ENCODE measurements at regions not wholly inside any gene's neighbourhood (a gene's known extent, or its start where the extent isn't known, plus 50 kb on each side); places are given as distances from the start of the nearest gene placed in this dataset.

- 87 to 91% methylated on average over 12 of the region's 12 CpGs for WGBS, 2 experiments
Measured at GRCh38 chr1:244187310-244187709, 136.2 kb downstream of the ZBTB18 start.

GRCh38 chr1:244191581-244191980, 140.5 kb downstream of the ZBTB18 start:
- Histone ChIP-seq H3K27me3 (ENCODE audit: control insufficient read depth, insufficient read depth, low read length, poor library complexity, severe bottlenecking) (no peaks in the 10 kb centered on the region), H3K27ac (ENCODE audit: insufficient read depth, low read depth, low read length, poor library complexity, severe bottlenecking) (no peak overlapping the region), H3K36me3 (ENCODE audit: control insufficient read depth, insufficient read depth, low read length) (no peaks in the 10 kb centered on the region), H3K9me3 (ENCODE audit: control insufficient read depth, low read length) (no peaks in the 10 kb centered on the region), H3K4me3 (ENCODE audit: insufficient read depth, low read depth, low read length) (no peak overlapping the region), H3K4me1 (ENCODE audit: control insufficient read depth, insufficient read depth, low read length) (no peaks in the 10 kb centered on the region)
- 93 to 94% methylated on average over 5 of the region's 5 CpGs for WGBS, 2 experiments

More at GRCh38 chr1:244187310-244187709, 136.2 kb downstream of the ZBTB18 start:
- H3K36me3 ChIP-seq (ENCODE audit: control insufficient read depth, insufficient read depth, low read length): no peaks in the 10 kb centered on the region
- H3K4me1 ChIP-seq (ENCODE audit: control insufficient read depth, insufficient read depth, low read length): no peaks in the 10 kb centered on the region
- no peaks in the 10 kb centered on the region for H3K27me3 ChIP-seq (ENCODE audit: control insufficient read depth, insufficient read depth, low read length, poor library complexity, severe bottlenecking)
- H3K27ac ChIP-seq (ENCODE audit: insufficient read depth, low read depth, low read length, poor library complexity, severe bottlenecking): no peak overlapping the region
- no peak overlapping the region for H3K4me3 ChIP-seq (ENCODE audit: insufficient read depth, low read depth, low read length)
- no peaks in the 10 kb centered on the region for H3K9me3 ChIP-seq (ENCODE audit: control insufficient read depth, low read length)

- no peaks in the 10 kb centered on the region for H3K9me3 ChIP-seq (ENCODE audit: control insufficient read depth, low read length)
- no peak overlapping the region for H3K27ac ChIP-seq (ENCODE audit: insufficient read depth, low read depth, low read length, poor library complexity, severe bottlenecking)
- H3K4me1 ChIP-seq (ENCODE audit: control insufficient read depth, insufficient read depth, low read length): no peaks in the 10 kb centered on the region
- H3K27me3 ChIP-seq (ENCODE audit: control insufficient read depth, insufficient read depth, low read length, poor library complexity, severe bottlenecking): no peaks in the 10 kb centered on the region
- no peaks in the 10 kb centered on the region for H3K36me3 ChIP-seq (ENCODE audit: control insufficient read depth, insufficient read depth, low read length)
- WGBS, 2 experiments: 93 to 97% methylated on average over 3 of the region's 3 CpGs
- no peak overlapping the region for H3K4me3 ChIP-seq (ENCODE audit: insufficient read depth, low read depth, low read length)
Measured at GRCh38 chr1:244192325-244192724, 141.2 kb downstream of the ZBTB18 start.

GRCh38 chr1:244196571-244197285, 145.6 kb downstream of the ZBTB18 start:
- Histone ChIP-seq H3K9me3 (ENCODE audit: control insufficient read depth, low read length) (no peaks in the 10 kb centered on the region), H3K4me1 (ENCODE audit: control insufficient read depth, insufficient read depth, low read length) (no peaks in the 10 kb centered on the region), H3K27me3 (ENCODE audit: control insufficient read depth, insufficient read depth, low read length, poor library complexity, severe bottlenecking) (no peaks in the 10 kb centered on the region), H3K36me3 (ENCODE audit: control insufficient read depth, insufficient read depth, low read length) (no peaks in the 10 kb centered on the region), H3K4me3 (ENCODE audit: insufficient read depth, low read depth, low read length) (no peak overlapping the region), H3K27ac (ENCODE audit: insufficient read depth, low read depth, low read length, poor library complexity, severe bottlenecking) (no peak overlapping the region)
- 90 to 92% methylated on average over 6 of the region's 6 CpGs for WGBS, 2 experiments

DNA sequence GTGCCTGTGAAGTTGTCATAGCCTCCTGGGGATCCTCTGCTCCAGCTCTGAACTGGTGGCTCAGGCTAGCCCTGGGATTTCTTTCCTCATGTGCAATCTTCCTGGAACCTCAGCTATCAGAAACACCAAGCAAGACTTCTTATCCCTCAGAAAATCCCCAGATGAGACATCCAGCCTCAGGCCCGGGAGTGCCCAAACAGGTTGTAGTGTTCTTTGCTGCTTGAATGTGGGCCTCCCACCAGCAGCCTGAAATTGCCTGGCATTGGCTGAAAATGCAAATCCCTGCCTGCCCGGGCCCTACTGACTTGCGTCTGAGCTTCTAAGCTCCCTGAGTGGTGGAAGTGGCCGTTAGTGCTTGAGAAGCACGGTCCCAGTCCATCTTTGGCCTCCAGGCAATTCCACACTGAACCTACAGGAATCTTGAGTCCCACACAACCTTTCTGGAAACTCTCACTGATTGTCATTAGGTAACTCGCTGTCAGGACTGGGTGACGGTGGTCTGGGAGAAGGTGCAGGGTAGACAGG, 146.8 kb downstream of the ZBTB18 start:
- H3K9me3 ChIP-seq (ENCODE audit: control insufficient read depth, low read length): no peaks in the 10 kb centered on the region
- H3K4me3 ChIP-seq (ENCODE audit: insufficient read depth, low read depth, low read length): no peak overlapping the region
- H3K36me3 ChIP-seq (ENCODE audit: control insufficient read depth, insufficient read depth, low read length): no peaks in the 10 kb centered on the region
- no peak overlapping the region for H3K27ac ChIP-seq (ENCODE audit: insufficient read depth, low read depth, low read length, poor library complexity, severe bottlenecking)
- H3K27me3 ChIP-seq (ENCODE audit: control insufficient read depth, insufficient read depth, low read length, poor library complexity, severe bottlenecking): no peaks in the 10 kb centered on the region
- H3K4me1 ChIP-seq (ENCODE audit: control insufficient read depth, insufficient read depth, low read length): no peaks in the 10 kb centered on the region
- 86 to 89% methylated on average over 7 of the region's 7 CpGs for WGBS, 2 experiments

GRCh38 chr1:244199902-244200301, 148.8 kb downstream of the ZBTB18 start:
- H3K27ac ChIP-seq (ENCODE audit: insufficient read depth, low read depth, low read length, poor library complexity, severe bottlenecking): no peak overlapping the region
- H3K4me1 ChIP-seq (ENCODE audit: control insufficient read depth, insufficient read depth, low read length): no peaks in the 10 kb centered on the region
- no peak overlapping the region for H3K4me3 ChIP-seq (ENCODE audit: insufficient read depth, low read depth, low read length)
- H3K27me3 ChIP-seq (ENCODE audit: control insufficient read depth, insufficient read depth, low read length, poor library complexity, severe bottlenecking): no peaks in the 10 kb centered on the region
- H3K9me3 ChIP-seq (ENCODE audit: control insufficient read depth, low read length): no peaks in the 10 kb centered on the region
- H3K36me3 ChIP-seq (ENCODE audit: control insufficient read depth, insufficient read depth, low read length): no peaks in the 10 kb centered on the region
- 91 to 96% methylated on average over 4 of the region's 4 CpGs for WGBS, 2 experiments

DNA sequence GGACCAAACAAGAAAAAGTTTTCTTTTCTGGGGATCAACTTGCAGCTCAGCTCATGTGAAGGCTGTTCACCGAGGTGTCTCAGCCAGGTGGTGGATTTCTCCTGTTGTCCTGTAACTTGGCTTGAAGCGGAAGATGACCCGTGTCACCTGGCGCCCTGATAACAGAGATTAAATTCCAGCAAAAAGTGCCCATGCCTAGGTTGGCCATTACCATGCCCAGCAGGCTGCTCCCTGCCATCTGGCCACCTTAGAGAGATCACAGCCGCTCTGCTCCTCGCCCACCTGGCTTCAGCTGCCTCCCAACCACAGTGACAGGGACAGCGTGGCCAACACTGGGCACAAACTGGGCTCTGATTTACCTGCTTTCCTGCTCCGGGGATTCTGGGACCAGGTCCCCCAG, 149.5 kb downstream of the ZBTB18 start:
- Histone ChIP-seq H3K36me3 (ENCODE audit: control insufficient read depth, insufficient read depth, low read length) (no peaks in the 10 kb centered on the region), H3K4me3 (ENCODE audit: insufficient read depth, low read depth, low read length) (no peak overlapping the region), H3K4me1 (ENCODE audit: control insufficient read depth, insufficient read depth, low read length) (no peaks in the 10 kb centered on the region), H3K27ac (ENCODE audit: insufficient read depth, low read depth, low read length, poor library complexity, severe bottlenecking) (no peak overlapping the region), H3K27me3 (ENCODE audit: control insufficient read depth, insufficient read depth, low read length, poor library complexity, severe bottlenecking) (no peaks in the 10 kb centered on the region), H3K9me3 (ENCODE audit: control insufficient read depth, low read length) (no peaks in the 10 kb centered on the region)
- 93 to 96% methylated on average over 8 of the region's 8 CpGs for WGBS, 2 experiments

GRCh38 chr1:244201750-244202149, 150.7 kb downstream of the ZBTB18 start:
- Histone ChIP-seq H3K4me3 (ENCODE audit: insufficient read depth, low read depth, low read length) (no peak overlapping the region), H3K36me3 (ENCODE audit: control insufficient read depth, insufficient read depth, low read length) (no peaks in the 10 kb centered on the region), H3K27me3 (ENCODE audit: control insufficient read depth, insufficient read depth, low read length, poor library complexity, severe bottlenecking) (no peaks in the 10 kb centered on the region), H3K4me1 (ENCODE audit: control insufficient read depth, insufficient read depth, low read length) (no peaks in the 10 kb centered on the region), H3K9me3 (ENCODE audit: control insufficient read depth, low read length) (no peaks in the 10 kb centered on the region), H3K27ac (ENCODE audit: insufficient read depth, low read depth, low read length, poor library complexity, severe bottlenecking) (no peak overlapping the region)
- WGBS, 2 experiments: 89 to 92% methylated on average over 8 of the region's 8 CpGs

- no peaks in the 10 kb centered on the region for H3K4me1 ChIP-seq (ENCODE audit: control insufficient read depth, insufficient read depth, low read length)
- H3K27me3 ChIP-seq (ENCODE audit: control insufficient read depth, insufficient read depth, low read length, poor library complexity, severe bottlenecking): no peaks in the 10 kb centered on the region
- H3K9me3 ChIP-seq (ENCODE audit: control insufficient read depth, low read length): no peaks in the 10 kb centered on the region
- no peak overlapping the region for H3K27ac ChIP-seq (ENCODE audit: insufficient read depth, low read depth, low read length, poor library complexity, severe bottlenecking)
- no peaks in the 10 kb centered on the region for H3K36me3 ChIP-seq (ENCODE audit: control insufficient read depth, insufficient read depth, low read length)
- 92 to 94% methylated on average over 9 of the region's 9 CpGs for WGBS, 2 experiments
- no peak overlapping the region for H3K4me3 ChIP-seq (ENCODE audit: insufficient read depth, low read depth, low read length)
Measured at GRCh38 chr1:244204004-244204403, 152.9 kb downstream of the ZBTB18 start.

- Histone ChIP-seq H3K4me3 (ENCODE audit: insufficient read depth, low read depth, low read length) (no peak overlapping the region), H3K27ac (ENCODE audit: insufficient read depth, low read depth, low read length, poor library complexity, severe bottlenecking) (no peak overlapping the region)
- WGBS, 2 experiments: 86 to 88% methylated on average over 2 to 3 of the region's 3 CpGs
Measured at GRCh38 chr1:244205171-244205570, 154.1 kb downstream of the ZBTB18 start.

More at GRCh38 chr1:244205171-244205570, 154.1 kb downstream of the ZBTB18 start:
- Histone ChIP-seq H3K4me1 (ENCODE audit: control insufficient read depth, insufficient read depth, low read length) (no peaks in the 10 kb centered on the region), H3K27me3 (ENCODE audit: control insufficient read depth, insufficient read depth, low read length, poor library complexity, severe bottlenecking) (no peaks in the 10 kb centered on the region), H3K9me3 (ENCODE audit: control insufficient read depth, low read length) (no peaks in the 10 kb centered on the region), H3K36me3 (ENCODE audit: control insufficient read depth, insufficient read depth, low read length) (no peaks in the 10 kb centered on the region)
